ENCODE measurements at regions not wholly inside any gene's neighbourhood (a gene's known extent, or its start where the extent isn't known, plus 50 kb on each side); places are given as distances from the start of the nearest gene placed in this dataset.

DNA sequence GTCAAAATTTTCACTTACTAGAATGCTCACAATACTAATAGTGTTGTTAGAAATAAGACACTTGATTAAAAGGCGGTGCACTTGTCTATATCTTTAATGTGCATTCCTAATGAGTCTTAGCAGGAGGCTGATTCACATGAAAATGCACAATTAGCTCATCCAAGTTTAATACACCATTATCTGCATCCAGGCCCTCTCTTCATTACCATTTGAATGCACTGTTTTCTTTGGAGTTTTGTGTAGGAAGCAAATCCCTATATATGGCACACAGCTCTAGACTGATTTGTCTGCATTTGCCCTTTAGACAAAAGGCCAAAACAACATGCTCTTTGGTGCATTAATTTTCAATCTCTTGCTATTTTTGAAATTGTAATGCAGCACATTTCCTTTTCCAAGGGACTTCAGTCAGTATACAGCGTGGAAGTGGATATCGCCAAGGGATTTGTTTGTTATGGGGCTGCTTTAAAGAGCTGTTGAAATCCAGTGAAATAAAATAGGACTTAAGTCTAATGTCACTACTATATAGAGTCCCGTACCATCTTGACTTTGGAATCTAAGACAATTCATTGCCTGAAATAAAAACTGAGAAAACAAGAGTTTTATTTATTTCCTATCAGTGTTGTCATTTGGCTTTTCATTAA lies 257.6 kb upstream of the CPHXL start:
- H3K4me3 Mint-ChIP-seq, result no peak overlapping the region
- no peaks in the 10 kb centered on the region for H3K27me3 Mint-ChIP-seq (ENCODE audit: insufficient read depth)
- no peak overlapping the region for H3K27ac Mint-ChIP-seq
- H3K9me3 Mint-ChIP-seq, result peaks cover 8% of the 10 kb centered on the region
- DNase-seq (ENCODE audit: low spot score), result no peak
- H3K36me3 Mint-ChIP-seq (ENCODE audit: low read depth), result no peaks in the 10 kb centered on the region
- no peaks in the 10 kb centered on the region for H3K4me1 Mint-ChIP-seq (ENCODE audit: low read depth)
- intact Hi-C loops (cut with micrococcal nuclease), result no loop called here

DNA sequence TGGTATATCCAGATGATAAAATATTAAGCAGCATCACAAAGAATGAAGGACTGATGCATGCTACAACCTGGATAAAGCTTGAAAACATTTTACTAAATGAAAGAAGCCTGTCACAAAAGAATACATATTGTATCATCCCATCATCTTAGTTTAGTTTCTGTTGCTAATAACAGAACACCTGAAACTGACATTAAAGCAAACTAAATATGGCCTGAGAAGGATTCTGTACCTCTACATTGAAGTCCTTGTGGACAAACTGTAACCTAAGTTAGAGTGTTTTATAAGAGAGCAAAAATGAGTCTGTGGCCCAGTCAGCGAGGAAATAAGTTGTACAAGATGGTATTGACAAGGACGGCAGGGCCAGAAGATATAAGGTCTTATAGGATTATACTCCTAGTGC lies 261.0 kb upstream of the CPHXL start:
- intact Hi-C loops (cut with micrococcal nuclease), result no loop called here
- DNase-seq (ENCODE audit: low spot score), result no peak
- H3K9me3 Mint-ChIP-seq, result peaks cover 3% of the 10 kb centered on the region
- H3K27ac Mint-ChIP-seq, result no peak overlapping the region
- no peak overlapping the region for H3K4me3 Mint-ChIP-seq
- no peaks in the 10 kb centered on the region for H3K4me1 Mint-ChIP-seq (ENCODE audit: low read depth)
- no peaks in the 10 kb centered on the region for H3K27me3 Mint-ChIP-seq (ENCODE audit: insufficient read depth)
- no peaks in the 10 kb centered on the region for H3K36me3 Mint-ChIP-seq (ENCODE audit: low read depth)

DNA sequence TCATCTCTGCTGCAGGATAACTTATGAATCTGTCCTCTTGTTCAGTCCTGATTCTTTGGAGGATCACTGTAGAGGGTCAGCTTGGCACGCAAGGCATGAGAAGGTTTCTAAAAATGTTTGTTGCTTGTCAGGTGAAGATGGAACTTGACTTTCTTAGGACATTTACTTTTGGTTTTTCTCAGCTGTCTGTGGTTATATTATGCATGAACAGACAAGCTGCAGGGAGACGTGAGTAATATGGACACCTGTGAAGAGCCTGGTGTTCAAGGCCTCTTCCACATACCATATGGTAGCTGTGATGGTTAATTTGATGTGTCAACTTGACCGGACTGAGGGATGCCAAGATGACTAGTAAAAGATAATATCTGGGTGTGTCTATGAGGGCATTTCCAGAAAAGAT lies 270.2 kb upstream of the CPHXL start:
- Mint-ChIP-seq H3K27ac (no peak overlapping the region), H3K4me3 (no peak overlapping the region), H3K27me3 (ENCODE audit: insufficient read depth) (no peaks in the 10 kb centered on the region), H3K4me1 (ENCODE audit: low read depth) (no peaks in the 10 kb centered on the region), H3K9me3 (peaks cover 16% of the 10 kb centered on the region), H3K36me3 (ENCODE audit: low read depth) (no peaks in the 10 kb centered on the region)
- intact Hi-C loops (cut with micrococcal nuclease), result no loop called here
- DNase-seq (ENCODE audit: low spot score), result no peak

DNA sequence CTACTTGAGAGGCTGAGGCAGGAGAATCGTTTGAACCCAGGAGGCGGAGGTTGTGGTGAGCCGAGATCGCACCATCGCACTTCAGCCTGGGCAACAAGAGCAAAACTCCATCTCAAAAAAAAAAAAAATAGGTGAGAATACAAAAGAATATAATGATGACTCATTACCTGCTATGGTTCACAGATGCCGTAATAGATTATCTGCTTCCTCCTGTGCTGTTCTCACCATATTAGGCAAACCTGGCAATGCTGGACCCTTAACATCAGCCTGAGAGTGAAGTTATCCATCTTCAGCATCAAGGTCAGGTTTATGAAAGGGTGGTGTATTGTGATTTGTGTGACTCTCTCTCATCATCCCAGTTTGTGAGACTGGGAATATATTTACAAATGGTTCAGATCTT lies 271.3 kb upstream of the CPHXL start:
- Mint-ChIP-seq H3K27me3 (ENCODE audit: insufficient read depth) (no peaks in the 10 kb centered on the region), H3K4me1 (ENCODE audit: low read depth) (no peaks in the 10 kb centered on the region), H3K9me3 (peaks cover 16% of the 10 kb centered on the region), H3K27ac (no peak overlapping the region), H3K4me3 (no peak overlapping the region), H3K36me3 (ENCODE audit: low read depth) (no peaks in the 10 kb centered on the region)
- intact Hi-C loops (cut with micrococcal nuclease), result no loop called here
- DNase-seq (ENCODE audit: low spot score), result no peak

DNA sequence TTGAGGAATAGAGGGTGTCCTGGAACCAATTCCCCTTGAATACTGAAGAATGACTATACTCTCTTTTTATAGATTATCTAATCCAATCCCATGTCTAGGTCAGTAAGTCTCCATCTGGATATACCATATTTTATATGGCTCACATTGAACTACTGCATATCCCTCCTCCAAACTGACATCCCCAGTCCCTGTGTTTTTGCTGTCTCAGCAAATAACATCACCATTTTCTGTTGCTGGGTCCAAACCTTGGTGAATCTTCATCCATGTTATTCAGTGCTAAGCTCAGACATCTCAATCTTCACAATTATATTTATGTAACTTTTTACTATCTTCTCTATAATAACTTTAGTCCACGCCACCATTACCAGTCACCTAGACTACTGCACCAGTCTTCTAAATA lies 269.6 kb upstream of the CNTNAP4 start:
- no peaks in the 10 kb centered on the region for H3K36me3 Mint-ChIP-seq (ENCODE audit: low read depth)
- no peak overlapping the region for H3K4me3 Mint-ChIP-seq
- no peak for DNase-seq (ENCODE audit: low spot score)
- no peaks in the 10 kb centered on the region for H3K4me1 Mint-ChIP-seq (ENCODE audit: low read depth)
- H3K27ac Mint-ChIP-seq, result no peak overlapping the region
- H3K9me3 Mint-ChIP-seq, result peaks cover under 1% of the 10 kb centered on the region
- intact Hi-C loops (cut with micrococcal nuclease), result no loop called here
- no peaks in the 10 kb centered on the region for H3K27me3 Mint-ChIP-seq (ENCODE audit: insufficient read depth)

DNA sequence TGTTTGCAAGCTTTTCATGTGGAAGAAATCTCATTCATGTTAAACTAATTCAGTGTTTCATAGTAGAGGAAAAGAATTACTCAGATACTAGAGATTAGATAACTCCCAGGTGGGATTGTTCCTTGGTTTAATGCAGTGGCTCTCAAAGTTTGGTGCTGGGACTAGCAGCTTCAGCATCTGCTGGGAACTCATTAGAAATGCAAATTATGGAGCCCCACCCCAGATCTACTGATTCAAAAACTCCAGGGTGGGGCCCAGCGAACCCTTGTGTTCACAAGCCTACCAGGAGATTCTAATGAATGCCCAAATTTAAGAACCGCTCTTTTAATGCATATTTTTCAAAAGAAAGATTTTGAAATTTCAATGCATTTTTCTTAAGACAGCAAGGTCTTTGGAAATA lies 253.4 kb upstream of the CNTNAP4 start:
- H3K4me1 Mint-ChIP-seq (ENCODE audit: low read depth), result no peaks in the 10 kb centered on the region
- no peaks in the 10 kb centered on the region for H3K27me3 Mint-ChIP-seq (ENCODE audit: insufficient read depth)
- no peaks in the 10 kb centered on the region for H3K9me3 Mint-ChIP-seq
- no peak overlapping the region for H3K4me3 Mint-ChIP-seq
- no peak for DNase-seq (ENCODE audit: low spot score)
- intact Hi-C loops (cut with micrococcal nuclease), result no loop called here
- no peaks in the 10 kb centered on the region for H3K36me3 Mint-ChIP-seq (ENCODE audit: low read depth)
- H3K27ac Mint-ChIP-seq, result no peak overlapping the region

DNA sequence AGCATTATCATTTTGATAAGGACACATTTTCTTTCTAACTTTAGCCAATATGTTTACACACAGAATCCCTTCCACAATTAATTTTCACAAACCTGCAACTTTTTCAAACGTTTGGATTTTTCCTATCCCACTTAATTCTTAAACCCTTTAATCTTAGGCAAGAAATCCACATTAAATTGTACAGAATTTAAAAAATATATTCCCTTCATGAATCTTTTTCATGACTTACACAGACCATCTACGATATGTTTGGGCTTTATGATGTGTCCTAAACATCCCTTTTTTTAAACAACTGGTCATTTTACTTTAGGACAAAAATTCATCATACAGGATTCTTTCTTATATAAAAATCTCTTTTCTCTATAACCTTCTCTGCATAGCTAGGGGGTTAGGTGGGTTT lies 241.5 kb upstream of the CNTNAP4 start:
- Mint-ChIP-seq H3K36me3 (ENCODE audit: low read depth) (no peaks in the 10 kb centered on the region), H3K27ac (no peak overlapping the region), H3K27me3 (ENCODE audit: insufficient read depth) (no peaks in the 10 kb centered on the region), H3K9me3 (peaks cover 21% of the 10 kb centered on the region), H3K4me1 (ENCODE audit: low read depth) (no peaks in the 10 kb centered on the region), H3K4me3 (no peak overlapping the region)
- intact Hi-C loops (cut with micrococcal nuclease), result no loop called here
- DNase-seq (ENCODE audit: low spot score), result no peak

DNA sequence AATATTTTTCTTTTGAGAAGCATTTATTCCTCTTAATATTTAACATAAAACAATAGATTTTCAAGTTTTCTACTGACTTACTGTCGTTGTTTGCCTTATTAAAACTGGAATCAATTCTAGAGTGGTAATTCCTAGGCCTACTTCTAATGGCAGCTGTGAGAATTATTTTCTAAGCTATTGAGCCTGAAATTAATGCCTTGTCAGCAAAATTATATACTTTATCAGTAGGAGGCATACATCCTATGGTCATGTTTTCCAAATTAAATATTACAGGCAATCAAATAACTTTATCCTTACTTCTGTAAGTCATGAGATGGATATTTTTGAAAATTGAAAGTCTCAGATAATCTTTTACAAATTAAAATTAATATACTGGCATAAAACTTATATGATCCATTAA lies 239.1 kb upstream of the CNTNAP4 start:
- intact Hi-C loops (cut with micrococcal nuclease), result no loop called here
- H3K27me3 Mint-ChIP-seq (ENCODE audit: insufficient read depth), result no peaks in the 10 kb centered on the region
- no peak overlapping the region for H3K27ac Mint-ChIP-seq
- H3K9me3 Mint-ChIP-seq, result peaks cover 17% of the 10 kb centered on the region
- H3K4me3 Mint-ChIP-seq, result no peak overlapping the region
- no peak for DNase-seq (ENCODE audit: low spot score)
- no peaks in the 10 kb centered on the region for H3K4me1 Mint-ChIP-seq (ENCODE audit: low read depth)
- H3K36me3 Mint-ChIP-seq (ENCODE audit: low read depth), result no peaks in the 10 kb centered on the region

DNA sequence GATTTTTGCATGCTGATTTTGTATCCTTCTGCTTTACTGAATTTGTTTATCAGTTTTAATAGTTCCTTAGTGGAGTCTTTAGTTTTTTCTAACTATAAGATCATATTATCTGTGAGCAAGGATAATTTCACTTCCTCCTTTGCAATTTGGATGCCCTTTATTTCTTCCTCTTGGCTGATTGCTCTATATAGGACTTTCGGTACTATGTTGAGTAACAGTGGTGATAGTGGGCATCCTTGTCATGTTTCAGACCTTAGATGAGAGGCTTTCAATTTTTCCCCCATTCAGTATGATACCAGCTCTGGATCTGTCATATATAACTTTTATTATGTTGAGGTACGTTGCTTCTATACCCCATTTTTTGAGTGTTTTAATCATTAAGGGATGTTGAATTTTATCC lies 224.5 kb upstream of the CNTNAP4 start:
- no peaks in the 10 kb centered on the region for H3K27me3 Mint-ChIP-seq (ENCODE audit: insufficient read depth)
- no peaks in the 10 kb centered on the region for H3K4me1 Mint-ChIP-seq (ENCODE audit: low read depth)
- no peak overlapping the region for H3K27ac Mint-ChIP-seq
- H3K4me3 Mint-ChIP-seq, result no peak overlapping the region
- intact Hi-C loops (cut with micrococcal nuclease), result no loop called here
- H3K36me3 Mint-ChIP-seq (ENCODE audit: low read depth), result no peaks in the 10 kb centered on the region
- no peaks in the 10 kb centered on the region for H3K9me3 Mint-ChIP-seq
- no peak for DNase-seq (ENCODE audit: low spot score)

DNA sequence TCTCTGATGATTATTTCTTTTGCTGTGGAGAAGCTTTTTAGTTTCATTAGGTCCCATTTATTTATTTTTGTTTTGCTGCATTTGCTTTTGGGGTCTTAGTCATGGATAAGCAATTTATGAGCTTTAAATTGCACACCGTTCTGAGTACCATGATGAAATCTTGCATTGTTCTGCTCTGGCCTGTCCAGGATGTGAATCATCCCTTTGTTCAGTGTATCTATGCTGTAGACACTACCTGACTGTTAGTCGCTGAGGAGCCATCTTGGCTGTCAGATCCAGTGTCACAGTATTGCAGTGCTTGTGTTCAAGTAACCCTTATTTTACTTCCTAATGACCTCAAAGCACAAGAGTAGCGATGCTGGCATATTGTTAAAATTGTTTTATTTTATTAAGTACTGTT lies 218.0 kb upstream of the CNTNAP4 start:
- DNase-seq (ENCODE audit: low spot score), result no peak
- no peaks in the 10 kb centered on the region for H3K9me3 Mint-ChIP-seq
- intact Hi-C loops (cut with micrococcal nuclease), result no loop called here
- no peak overlapping the region for H3K27ac Mint-ChIP-seq
- H3K4me3 Mint-ChIP-seq, result no peak overlapping the region
- no peaks in the 10 kb centered on the region for H3K4me1 Mint-ChIP-seq (ENCODE audit: low read depth)
- no peaks in the 10 kb centered on the region for H3K27me3 Mint-ChIP-seq (ENCODE audit: insufficient read depth)
- H3K36me3 Mint-ChIP-seq (ENCODE audit: low read depth), result no peaks in the 10 kb centered on the region

DNA sequence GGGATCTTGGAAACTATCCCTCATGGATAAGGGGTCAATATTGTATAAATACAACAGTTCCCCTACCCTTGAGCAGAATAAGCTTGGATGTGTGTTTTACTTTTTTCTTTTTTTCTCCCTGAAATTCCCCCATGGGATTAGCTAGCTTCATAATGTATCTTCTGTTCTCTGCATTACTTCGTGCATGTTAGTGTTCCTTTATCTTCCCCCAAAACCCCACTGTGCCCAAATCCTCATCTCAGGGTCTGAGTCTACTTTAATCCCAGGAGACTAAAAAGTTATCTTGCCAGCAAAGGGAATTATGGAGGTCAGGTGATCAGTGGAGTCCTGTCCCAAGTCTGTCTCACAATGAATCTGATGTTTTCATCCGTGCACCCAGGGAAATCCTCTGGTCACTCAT lies 217.5 kb upstream of the CNTNAP4 start:
- Mint-ChIP-seq H3K27ac (no peak overlapping the region), H3K4me1 (ENCODE audit: low read depth) (no peaks in the 10 kb centered on the region), H3K9me3 (no peaks in the 10 kb centered on the region), H3K4me3 (no peak overlapping the region), H3K27me3 (ENCODE audit: insufficient read depth) (no peaks in the 10 kb centered on the region), H3K36me3 (ENCODE audit: low read depth) (no peaks in the 10 kb centered on the region)
- intact Hi-C loops (cut with micrococcal nuclease), result no loop called here
- DNase-seq (ENCODE audit: low spot score), result no peak

DNA sequence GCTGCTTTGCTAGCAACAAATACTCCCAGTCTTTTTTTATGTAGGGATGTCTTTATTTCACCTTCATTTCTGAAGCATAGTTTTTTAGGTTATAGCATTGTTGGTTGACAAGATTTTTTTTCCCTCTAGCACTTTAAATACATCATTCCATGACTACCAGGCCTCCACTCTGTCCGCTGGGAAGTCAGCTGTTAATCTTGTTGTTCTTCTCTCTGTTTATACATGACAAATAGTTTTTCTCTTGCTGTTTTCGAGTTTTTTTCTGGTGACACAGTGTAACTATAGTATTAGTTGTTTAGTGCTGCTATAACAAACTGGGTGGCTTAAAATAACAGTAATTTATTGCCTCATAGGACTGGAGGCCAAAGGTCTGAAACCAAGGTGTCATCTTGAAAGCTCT lies 205.5 kb upstream of the CNTNAP4 start:
- no peaks in the 10 kb centered on the region for H3K9me3 Mint-ChIP-seq

DNA sequence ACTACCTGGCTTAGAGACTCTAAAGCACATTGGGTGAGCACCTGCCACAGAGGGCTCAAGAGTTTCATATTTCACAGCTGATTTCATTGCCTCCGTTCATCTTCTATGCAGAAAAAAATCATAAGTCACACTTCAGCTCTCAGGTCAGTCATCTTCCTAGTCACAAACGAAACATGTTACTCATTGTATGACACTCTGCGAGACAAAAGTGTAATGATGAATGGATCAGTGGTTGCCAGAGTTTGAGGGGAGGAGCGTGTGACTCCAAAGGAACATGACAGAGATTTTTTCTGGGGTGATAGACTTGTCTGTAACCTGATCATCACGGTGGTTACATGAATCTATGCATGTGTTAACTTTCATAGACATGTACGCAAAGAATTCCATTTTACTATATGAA lies 195.2 kb upstream of the CNTNAP4 start:
- no peak for DNase-seq (ENCODE audit: low spot score)
- Mint-ChIP-seq H3K4me3 (no peak overlapping the region), H3K4me1 (ENCODE audit: low read depth) (no peaks in the 10 kb centered on the region), H3K27me3 (ENCODE audit: insufficient read depth) (no peaks in the 10 kb centered on the region), H3K36me3 (ENCODE audit: low read depth) (no peaks in the 10 kb centered on the region), H3K27ac (no peak overlapping the region), H3K9me3 (no peaks in the 10 kb centered on the region)
- intact Hi-C loops (cut with micrococcal nuclease), result no loop called here

More for the DNA sequence above, 205.5 kb upstream of the CNTNAP4 start:
- Mint-ChIP-seq H3K4me3 (no peak overlapping the region), H3K27ac (no peak overlapping the region), H3K4me1 (ENCODE audit: low read depth) (no peaks in the 10 kb centered on the region), H3K36me3 (ENCODE audit: low read depth) (no peaks in the 10 kb centered on the region), H3K27me3 (ENCODE audit: insufficient read depth) (no peaks in the 10 kb centered on the region)
- DNase-seq (ENCODE audit: low spot score), result no peak
- intact Hi-C loops (cut with micrococcal nuclease), result no loop called here

DNA sequence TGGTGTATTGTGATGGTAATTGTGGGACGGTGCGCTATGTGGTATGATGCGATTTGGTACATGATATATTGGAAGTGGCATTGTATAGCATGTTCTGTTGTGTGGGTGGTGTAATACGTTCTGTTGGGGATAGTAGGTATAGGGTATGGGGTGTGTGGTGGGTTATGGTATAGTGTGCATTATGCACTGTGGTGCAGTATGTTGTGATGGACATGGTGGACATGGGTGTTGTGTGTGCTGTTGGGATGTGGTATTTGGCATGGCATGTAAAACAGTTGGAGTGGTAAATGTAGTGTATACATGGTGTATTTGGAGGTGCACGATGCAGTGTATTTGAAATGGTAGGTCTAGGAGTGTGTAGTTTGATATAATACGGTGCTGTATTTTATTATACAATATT lies 170.6 kb upstream of the CNTNAP4 start:
- Mint-ChIP-seq H3K27me3 (ENCODE audit: insufficient read depth) (no peaks in the 10 kb centered on the region), H3K9me3 (peaks cover 20% of the 10 kb centered on the region), H3K36me3 (ENCODE audit: low read depth) (no peaks in the 10 kb centered on the region), H3K4me3 (no peak overlapping the region), H3K27ac (no peak overlapping the region), H3K4me1 (ENCODE audit: low read depth) (no peaks in the 10 kb centered on the region)
- DNase-seq (ENCODE audit: low spot score), result no peak
- intact Hi-C loops (cut with micrococcal nuclease), result no loop called here
